ENCODE measurements at regions not wholly inside any gene's neighbourhood (a gene's known extent, or its start where the extent isn't known, plus 50 kb on each side); places are given as distances from the start of the nearest gene placed in this dataset.
"Not testable (repeated sequence)": the region's sequence is repeated elsewhere in the genome, so short reads cannot be mapped to it uniquely, and the experiment has no call there.

- no peaks in the 10 kb centered on the region for H3K4me1 Mint-ChIP-seq (ENCODE audit: low read depth, unreplicated experiment)
- H3K36me3 Mint-ChIP-seq (ENCODE audit: unreplicated experiment) = no peaks in the 10 kb centered on the region
- DNase-seq = no peak
- H3K27ac Mint-ChIP-seq (ENCODE audit: unreplicated experiment) = no peak overlapping the region
- no peak overlapping the region for H3K4me3 Mint-ChIP-seq (ENCODE audit: unreplicated experiment)
- H3K9me3 Mint-ChIP-seq (ENCODE audit: unreplicated experiment) = no peaks in the 10 kb centered on the region
- TF ChIP-seq CTCF (IDR thresholded peaks at IDR 0.05; ENCODE audit: partially characterized antibody, unreplicated experiment) = no peak
- H3K27me3 Mint-ChIP-seq (ENCODE audit: unreplicated experiment) = no peaks in the 10 kb centered on the region
These were observed 597.4 kb upstream of the HS3ST5 start for GRCh38 chr6:114940181-114940580.

- no peak overlapping the region for H3K4me3 Mint-ChIP-seq (ENCODE audit: unreplicated experiment)
- H3K4me1 Mint-ChIP-seq (ENCODE audit: low read depth, unreplicated experiment) = no peaks in the 10 kb centered on the region
- no peaks in the 10 kb centered on the region for H3K36me3 Mint-ChIP-seq (ENCODE audit: unreplicated experiment)
- no peak overlapping the region for H3K27ac Mint-ChIP-seq (ENCODE audit: unreplicated experiment)
- H3K27me3 Mint-ChIP-seq (ENCODE audit: unreplicated experiment) = no peaks in the 10 kb centered on the region
- H3K9me3 Mint-ChIP-seq (ENCODE audit: unreplicated experiment) = no peaks in the 10 kb centered on the region
- no peak for DNase-seq
- no peak for TF ChIP-seq CTCF (IDR thresholded peaks at IDR 0.05; ENCODE audit: partially characterized antibody, unreplicated experiment)
These were observed 596.8 kb upstream of the HS3ST5 start for GRCh38 chr6:114939630-114940029.

- Mint-ChIP-seq H3K27me3 (ENCODE audit: unreplicated experiment) (no peaks in the 10 kb centered on the region), H3K36me3 (ENCODE audit: unreplicated experiment) (no peaks in the 10 kb centered on the region), H3K4me1 (ENCODE audit: low read depth, unreplicated experiment) (no peaks in the 10 kb centered on the region), H3K4me3 (ENCODE audit: unreplicated experiment) (no peak overlapping the region), H3K9me3 (ENCODE audit: unreplicated experiment) (peaks cover 2% of the 10 kb centered on the region), H3K27ac (ENCODE audit: unreplicated experiment) (no peak overlapping the region)
- TF ChIP-seq CTCF (IDR thresholded peaks at IDR 0.05; ENCODE audit: partially characterized antibody, unreplicated experiment) = no peak
- no peak for DNase-seq
These were observed 593.3 kb upstream of the HS3ST5 start for GRCh38 chr6:114936080-114936479.

GRCh38 chr6:114934079-114934478 is 591.3 kb upstream of the HS3ST5 start:
- no peak overlapping the region for H3K27ac Mint-ChIP-seq (ENCODE audit: unreplicated experiment)
- H3K36me3 Mint-ChIP-seq (ENCODE audit: unreplicated experiment) = no peaks in the 10 kb centered on the region
- no peak for TF ChIP-seq CTCF (IDR thresholded peaks at IDR 0.05; ENCODE audit: partially characterized antibody, unreplicated experiment)
- no peaks in the 10 kb centered on the region for H3K4me1 Mint-ChIP-seq (ENCODE audit: low read depth, unreplicated experiment)
- no peaks in the 10 kb centered on the region for H3K27me3 Mint-ChIP-seq (ENCODE audit: unreplicated experiment)
- peaks cover 4% of the 10 kb centered on the region for H3K9me3 Mint-ChIP-seq (ENCODE audit: unreplicated experiment)
- H3K4me3 Mint-ChIP-seq (ENCODE audit: unreplicated experiment) = no peak overlapping the region
- DNase-seq = no peak

GRCh38 chr6:114928731-114929130 is 585.9 kb upstream of the HS3ST5 start:
- not testable (repeated sequence) for H3K27me3 Mint-ChIP-seq (ENCODE audit: unreplicated experiment); H3K4me3 Mint-ChIP-seq (ENCODE audit: unreplicated experiment); H3K4me1 Mint-ChIP-seq (ENCODE audit: low read depth, unreplicated experiment); H3K27ac Mint-ChIP-seq (ENCODE audit: unreplicated experiment); DNase-seq; H3K9me3 Mint-ChIP-seq (ENCODE audit: unreplicated experiment)
- peaks cover 10% of the 10 kb centered on the region for H3K36me3 Mint-ChIP-seq (ENCODE audit: unreplicated experiment)

- no peaks in the 10 kb centered on the region for H3K9me3 Mint-ChIP-seq (ENCODE audit: unreplicated experiment)
- no peak for DNase-seq
These were observed 563.3 kb upstream of the HS3ST5 start for GRCh38 chr6:114906096-114906495.

More at GRCh38 chr6:114906096-114906495, 563.3 kb upstream of the HS3ST5 start:
- no peaks in the 10 kb centered on the region for H3K36me3 Mint-ChIP-seq (ENCODE audit: unreplicated experiment)
- no peak overlapping the region for H3K27ac Mint-ChIP-seq (ENCODE audit: unreplicated experiment)
- peaks cover 3% of the 10 kb centered on the region for H3K27me3 Mint-ChIP-seq (ENCODE audit: unreplicated experiment)
- no peak overlapping the region for H3K4me3 Mint-ChIP-seq (ENCODE audit: unreplicated experiment)
- no peaks in the 10 kb centered on the region for H3K4me1 Mint-ChIP-seq (ENCODE audit: low read depth, unreplicated experiment)
- no peak for TF ChIP-seq CTCF (IDR thresholded peaks at IDR 0.05; ENCODE audit: partially characterized antibody, unreplicated experiment)
